Suprapubic skin (tissue), 3 donors: ENCODE measurements at regions not wholly inside any gene's neighbourhood (a gene's known extent, or its start where the extent isn't known, plus 50 kb on each side); places are given as distances from the start of the nearest gene placed in this dataset.

Source experiments
- CTCF ChIP-seq, 2 donors: fragments of 200-600 bp in 1 of 2; fragments of 450-650 bp in 1 of 2; sonication (generic) in 1 of 2; IDR thresholded peaks; one replicate each; pipeline ENCODE4 v1.5.1; 2016 to 2019; ENCODE audit warnings: antibody characterized with exemption in 2 of 2, mild to moderate bottlenecking in 1 of 2, moderate library complexity in 1 of 2
- POLR2A ChIP-seq, 2 donors: fragments of 450-650 bp; IDR thresholded peaks; one replicate each; pipeline ENCODE4 v1.6.1; 2017; ENCODE audit warnings: antibody characterized with exemption in 2 of 2, mild to moderate bottlenecking in 2 of 2, moderate library complexity in 2 of 2

- TF ChIP-seq POLR2A (IDR thresholded peaks at IDR 0.05) (no peak), CTCF (IDR thresholded peaks at IDR 0.05) (no peak)
Measured at GRCh38 chr7:108684629-108685028, 115.0 kb downstream of the DNAJB9 start.
